A549 (cell line): ENCODE measurements at regions not wholly inside any gene's neighbourhood (a gene's known extent, or its start where the extent isn't known, plus 50 kb on each side); places are given as distances from the start of the nearest gene placed in this dataset.
A peak's percentile ranks its signal among the peaks of the same experiment; 100 is the strongest.
"Not testable (repeated sequence)": the region's sequence is repeated elsewhere in the genome, so short reads cannot be mapped to it uniquely, and the experiment has no call there.

ENCODE experiments used
- ATAC-seq, 2 experiments: fragments of 200-7000 bp in 1 of 2; fragments of >200 bp in 1 of 2; cut with Nextera tagmentation in 1 of 2; cut with Tn5 transposase in 1 of 2; 3 replicates each; pipeline versions ENCODE4 v1.8.0 to v1.9.1; 2018 to 2020; ENCODE audit warnings: mild to moderate bottlenecking in 1 of 2, moderate library complexity in 1 of 2
- CTCF ChIA-PET: fragments of 300-600 bp; sonication (Branson Sonifier 250); formaldehyde crosslinking; extraction: SDS; loops from one replicate; lab custom pipeline; 2021; ENCODE audit warnings: antibody characterized with exemption, inconsistent platforms; lab: Yijun Ruan, JAX
- POLR2A ChIA-PET: fragments of 350-600 bp; formaldehyde crosslinking; extraction: SDS; loops from one replicate; lab custom pipeline; 2021; ENCODE audit warnings: antibody characterized with exemption, inconsistent platforms; lab: Yijun Ruan, JAX
- DNase-seq, 2 experiments: peaks; one replicate each; pipeline versions ENCODE4 v3.0.0 to v3.0.0-alpha.2; 2011 to 2016; ENCODE audit warnings: low read depth in 1 of 2, low spot score in 1 of 2
- FAIRE-seq: peaks from 2 replicates; lab custom pipeline; 2011; peaks lifted over from hg19 to GRCh38; lab: Jason Lieb, UNC
- H3K27ac ChIP-seq, 2 experiments: fragments of >200 bp; sonication (Bioruptor Twin); formaldehyde crosslinking; 3 replicates each; pipeline ENCODE4 v1.5.1; 2016 to 2017
- H3K4me1 ChIP-seq: fragments of >200 bp; sonication (Bioruptor Twin); formaldehyde crosslinking; 3 replicates; pipeline ENCODE4 v1.6.1; 2016
- H3K4me2 ChIP-seq: fragments of >200 bp; sonication (Bioruptor Twin); formaldehyde crosslinking; 3 replicates; pipeline ENCODE4 v1.6.1; 2016
- H3K4me3 ChIP-seq: fragments of >200 bp; sonication (Bioruptor Twin); formaldehyde crosslinking; 3 replicates; pipeline ENCODE4 v1.5.1; 2016
- H3K9me3 ChIP-seq: fragments of >200 bp; sonication (Bioruptor Twin); formaldehyde crosslinking; 3 replicates; pipeline ENCODE4 v1.6.1; 2016
- BHLHE40 ChIP-seq: IDR thresholded peaks from 2 replicates; pipeline ENCODE4 v1.6.1; 2012; ENCODE audit warnings: low read depth, low read length, inconsistent platforms
- CHD2 ChIP-seq: fragments of 150-350 bp; IDR thresholded peaks from 2 replicates; pipeline ENCODE4 v1.6.1; 2014; ENCODE audit warnings: low read length; ENCODE audit not compliant: partially characterized antibody
- EP300 ChIP-seq, 2 experiments: fragments of >200 bp; sonication (Bioruptor Twin); formaldehyde crosslinking; IDR thresholded peaks; 2 replicates in 1 of 2; 3 replicates in 1 of 2; pipeline ENCODE4 v1.6.1; 2016 to 2017
- ESRRA ChIP-seq: fragments of 150-350 bp; IDR thresholded peaks from 2 replicates; pipeline ENCODE4 v1.6.1; 2014; ENCODE audit warnings: mild to moderate bottlenecking, low read length, borderline replicate concordance
- FOSB ChIP-seq: fragments of 250-450 bp; sonication (Bioruptor Pico); IDR thresholded peaks from 2 replicates; pipeline ENCODE4 v1.5.0; 2020; ENCODE audit warnings: mild to moderate bottlenecking, moderate library complexity
- GATA3 ChIP-seq: IDR thresholded peaks from 2 replicates; pipeline ENCODE4 v1.6.1; 2012; ENCODE audit warnings: borderline replicate concordance
- HEYL ChIP-seq: fragments of 250-450 bp; sonication (Bioruptor Pico); IDR thresholded peaks from 2 replicates; pipeline ENCODE4 v1.8.0; 2021; ENCODE audit warnings: mild to moderate bottlenecking, moderate library complexity
- HOXB13 ChIP-seq: fragments of 250-450 bp; sonication (Bioruptor Pico); IDR thresholded peaks from 2 replicates; pipeline ENCODE4 v1.5.0; 2020; ENCODE audit warnings: low read depth, mild to moderate bottlenecking, moderate library complexity
- KDM1A ChIP-seq: fragments of 200-600 bp; sonication (generic); IDR thresholded peaks from 2 replicates; pipeline ENCODE4 v1.6.1; 2016; ENCODE audit warnings: low read depth, mild to moderate bottlenecking
- KDM5A ChIP-seq: fragments of 200-600 bp; sonication (generic); IDR thresholded peaks from 2 replicates; pipeline ENCODE4 v1.6.1; 2016; ENCODE audit warnings: antibody characterized with exemption, mild to moderate bottlenecking
- MAFK ChIP-seq: fragments of 450-650 bp; IDR thresholded peaks from 2 replicates; pipeline ENCODE4 v1.6.1; 2014; ENCODE audit not compliant: partially characterized antibody
- MAZ ChIP-seq: fragments of 150-350 bp; IDR thresholded peaks from 2 replicates; pipeline ENCODE4 v1.6.1; 2014; ENCODE audit warnings: antibody characterized with exemption, low read depth, low read length, borderline replicate concordance
- NFE2L2 ChIP-seq: fragments of 150-350 bp; conservative IDR thresholded peaks from 2 replicates; pipeline ENCODE4 v1.6.1; 2014; ENCODE audit warnings: low read length
- NR3C1 ChIP-seq: fragments of >200 bp; sonication (Bioruptor Twin); formaldehyde crosslinking; IDR thresholded peaks from 3 replicates; pipeline ENCODE4 v1.6.1; 2017
- POLR2A ChIP-seq: IDR thresholded peaks from 2 replicates; pipeline ENCODE4 v1.6.1; 2012; ENCODE audit warnings: mild to moderate bottlenecking, low read length
- RAD21 ChIP-seq, 2 experiments: fragments of >200 bp in 1 of 2; sonication (Bioruptor Twin) in 1 of 2; formaldehyde crosslinking in 1 of 2; IDR thresholded peaks in 1 of 2; conservative IDR thresholded peaks in 1 of 2; 2 replicates in 1 of 2; 3 replicates in 1 of 2; pipeline ENCODE4 v1.6.1; 2012 to 2018; ENCODE audit warnings: inconsistent platforms in 1 of 2
- RNF2 ChIP-seq: fragments of 200-600 bp; sonication (generic); IDR thresholded peaks from 2 replicates; pipeline ENCODE4 v1.6.1; 2016; ENCODE audit warnings: low read depth, mild to moderate bottlenecking, antibody characterized with exemption, moderate library complexity, borderline replicate concordance
- SMC3 ChIP-seq: fragments of >200 bp; sonication (Bioruptor Twin); formaldehyde crosslinking; IDR thresholded peaks from 3 replicates; pipeline ENCODE4 v1.6.1; 2018; ENCODE audit warnings: inconsistent platforms
- SREBF2 ChIP-seq: fragments of 450-650 bp; IDR thresholded peaks from 2 replicates; pipeline ENCODE4 v1.6.1; 2014; ENCODE audit warnings: mild to moderate bottlenecking, moderate library complexity
- TFCP2L1 ChIP-seq: fragments of 250-450 bp; sonication (Bioruptor Pico); IDR thresholded peaks from 2 replicates; pipeline ENCODE4 v1.5.0; 2021; ENCODE audit warnings: mild to moderate bottlenecking
- ZC3H11A ChIP-seq: fragments of 450-650 bp; IDR thresholded peaks from 2 replicates; pipeline ENCODE4 v1.6.1; 2014; ENCODE audit warnings: antibody characterized with exemption, mild to moderate bottlenecking
- ZFP36 ChIP-seq: fragments of 450-650 bp; IDR thresholded peaks from 2 replicates; pipeline ENCODE4 v1.6.1; 2014; ENCODE audit warnings: borderline replicate concordance; ENCODE audit not compliant: partially characterized antibody
- WGBS: methylation state at CpG from one replicate; pipeline ENCODE4 v1.1.6; 2017; ENCODE audit errors: missing lambda C conversion rate; 5-methylcytosine and 5-hydroxymethylcytosine counted together
- TF ChIP-seq, protein P1 (sequence below): fragments of >200 bp; sonication (Bioruptor Twin); formaldehyde crosslinking; IDR thresholded peaks from 2 replicates; pipeline ENCODE4 v1.6.1; 2016
- TF ChIP-seq, protein P2 (sequence below): fragments of 150-350 bp; IDR thresholded peaks from 2 replicates; pipeline ENCODE4 v1.6.1; 2014; ENCODE audit warnings: low read depth, mild to moderate bottlenecking, low read length
- TF ChIP-seq, protein P3 (sequence below): fragments of >200 bp; sonication (Bioruptor Twin); formaldehyde crosslinking; IDR thresholded peaks from 3 replicates; pipeline ENCODE4 v1.5.1; 2016
- TF ChIP-seq, protein P4 (sequence below): fragments of >200 bp; sonication (Bioruptor Twin); formaldehyde crosslinking; IDR thresholded peaks from 3 replicates; pipeline ENCODE4 v1.6.1; 2016

DNA sequence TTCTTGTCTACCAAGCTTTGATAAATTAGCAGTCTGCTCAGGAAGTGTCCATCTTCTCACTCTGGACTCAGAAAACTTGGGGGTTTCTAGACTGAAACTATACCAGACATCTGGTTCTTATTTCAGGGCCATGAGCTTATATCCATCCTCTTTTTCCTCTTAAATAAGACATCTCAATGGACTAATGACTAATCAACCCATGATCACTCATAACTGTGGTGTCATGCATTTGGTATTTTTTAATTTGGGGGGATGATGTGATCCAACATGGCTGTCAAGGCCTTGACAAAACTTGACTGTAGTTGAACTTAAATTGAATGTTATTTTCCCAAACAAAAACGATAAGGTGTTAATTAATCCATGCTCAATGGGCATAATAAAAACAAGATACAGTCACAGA lies 87.8 kb downstream of the GPRASP3 start:
- CTCF ChIA-PET = no interaction called here
- no peaks in the 10 kb centered on the region for H3K9me3 ChIP-seq
- WGBS = 46% methylated on average over 1 of the region's 1 CpG
- H3K4me2 ChIP-seq = no peak overlapping the region
- FAIRE-seq (no peak), DNase-seq (no peak), ATAC-seq (no peak)
- no peak overlapping the region for H3K27ac ChIP-seq
- TF ChIP-seq MAFK = no peak
- TF ChIP-seq CHD2 = no peak
- H3K4me3 ChIP-seq = no peak overlapping the region
- H3K4me1 ChIP-seq = no peaks in the 10 kb centered on the region
- POLR2A ChIA-PET = no interaction called here

DNA sequence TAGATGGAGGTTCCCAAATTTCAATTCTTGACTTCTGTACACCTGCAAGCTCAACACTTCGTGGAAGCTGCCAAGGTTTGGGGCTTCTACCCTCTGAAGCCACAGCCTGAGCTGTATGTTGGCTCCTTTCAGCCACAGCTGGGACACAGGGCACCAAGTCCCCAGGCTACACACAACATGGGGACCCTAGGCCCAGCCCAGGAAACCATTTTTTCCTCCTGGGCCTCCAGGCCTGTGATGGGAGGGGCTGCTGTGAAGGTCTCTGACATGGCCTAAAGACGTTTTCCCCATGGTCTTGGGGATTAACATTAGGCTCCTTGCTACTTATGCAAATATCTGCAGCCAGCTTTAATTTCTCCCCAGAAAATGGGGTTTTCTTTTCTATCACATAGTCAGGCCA lies 97.7 kb downstream of the GPRASP3 start:
- 41% methylated on average over 2 of the region's 2 CpGs for WGBS

DNA sequence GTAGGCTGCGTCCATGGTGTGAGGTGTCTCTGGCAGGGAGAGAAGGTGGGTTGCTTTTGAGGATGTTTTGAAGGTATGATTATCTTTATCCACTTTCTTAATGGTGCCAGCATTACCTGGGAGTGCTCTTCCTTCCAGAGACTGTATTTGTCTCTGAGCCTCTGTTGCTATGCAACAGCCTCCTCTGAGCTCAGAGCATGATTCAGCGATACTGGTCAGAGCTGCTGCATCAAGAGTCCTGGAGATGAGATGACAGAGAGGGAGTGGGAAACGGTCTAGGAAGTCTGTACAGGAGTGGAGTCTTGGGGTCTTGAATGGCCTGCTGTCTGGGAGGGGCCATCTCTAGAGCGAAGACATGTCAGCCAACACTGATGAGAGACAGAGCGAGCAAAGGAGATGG lies 104.4 kb upstream of the RAB40AL start:
- Histone ChIP-seq H3K27ac (peak overlapping the region; percentile 44 to 69; a peak in 5 of 6 replicates), H3K4me1 (peaks cover 14% of the 10 kb centered on the region), H3K9me3 (no peaks in the 10 kb centered on the region), H3K4me2 (peak overlapping the region; percentile 41; the same call in 2 of the 3 replicates), H3K4me3 (no peak overlapping the region)
- 63% methylated on average over 5 of the region's 5 CpGs for WGBS
- peak; percentile 33 to 81 for DNase-seq
- ChIA-PET POLR2A (no interaction called here), CTCF (interaction anchor here (0.6 to 2.2 kb wide), 4 partner anchors 12 to 118 kb away, joined by 3 to 6 read pairs (median 4); no protein-coding TSS in a partner anchor)
- ATAC-seq = peak; percentile 96 to 98
- TF ChIP-seq ZC3H11A (no peak), MAFK (peak; percentile 87)
- FAIRE-seq = peak; percentile 63

More for the DNA sequence above, 97.7 kb downstream of the GPRASP3 start:
- H3K4me3 ChIP-seq, H3K4me1 ChIP-seq, ATAC-seq, POLR2A ChIA-PET, H3K4me2 ChIP-seq, H3K9me3 ChIP-seq, H3K27ac ChIP-seq, CTCF ChIA-PET, DNase-seq, FAIRE-seq: not testable (repeated sequence)
- peak; percentile 92 for TF ChIP-seq ZFP36

DNA sequence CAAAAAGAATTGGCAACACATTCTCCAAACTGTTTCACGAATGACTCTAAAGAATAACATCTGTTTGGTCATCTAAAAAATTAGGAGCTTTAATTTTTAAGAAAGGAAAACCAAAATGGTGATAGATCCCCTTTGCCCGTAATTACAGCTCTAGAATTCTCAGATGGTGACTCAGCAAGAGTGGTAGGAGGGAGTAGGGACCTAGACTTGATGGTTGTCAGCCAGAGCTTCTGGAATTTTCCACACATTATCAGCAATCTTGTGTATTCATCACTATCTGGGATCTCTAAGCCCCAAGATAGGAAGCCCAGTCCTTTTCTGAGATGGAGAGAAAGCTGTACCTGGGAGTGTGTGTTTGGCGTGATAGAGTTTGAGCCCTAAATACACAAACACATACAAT lies 103.9 kb upstream of the RAB40AL start:
- POLR2A ChIA-PET = no interaction called here
- peak in 1 of 2 experiments; percentile 25 for DNase-seq

DNA sequence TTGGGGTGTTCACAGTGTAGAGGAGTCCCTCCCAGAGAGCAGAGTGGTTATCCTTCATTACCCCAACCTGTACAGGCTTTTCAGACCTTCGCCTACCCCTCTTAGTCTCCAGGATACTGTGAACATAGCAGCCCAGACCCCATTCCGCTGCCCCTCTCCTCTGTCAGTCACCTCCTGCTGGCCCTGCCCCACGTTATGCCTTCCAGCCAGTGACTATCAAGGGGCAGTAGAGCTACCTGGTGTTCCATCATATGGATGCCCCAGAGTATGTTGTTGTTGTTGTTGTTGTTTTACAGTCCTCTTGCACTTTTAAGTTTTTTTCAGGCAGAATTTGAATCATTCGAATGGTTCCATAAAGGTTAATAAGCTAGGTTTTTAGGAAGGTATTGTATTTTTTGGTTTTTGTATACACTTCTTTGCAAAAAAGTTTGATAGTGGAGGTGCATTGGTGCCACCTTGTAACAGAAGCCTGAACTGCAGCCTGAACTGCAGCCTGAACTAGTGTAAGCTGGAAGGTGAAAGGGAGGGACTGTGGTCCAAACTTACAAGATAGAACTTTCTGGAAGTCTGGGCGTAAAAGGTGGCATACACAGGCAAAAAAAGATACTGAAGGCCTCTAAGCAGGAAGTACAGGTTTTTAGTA lies 101.4 kb upstream of the RAB40AL start:
- DNase-seq = peak in 1 of 2 experiments; percentile 45

More for the DNA sequence above, 103.9 kb upstream of the RAB40AL start:
- H3K27ac ChIP-seq = peak overlapping the region; percentile 44 to 69; a peak in 5 of 6 replicates
- H3K9me3 ChIP-seq = no peaks in the 10 kb centered on the region
- 89% methylated on average over 3 of the region's 3 CpGs for whole genome bisulfite sequencing
- FAIRE-seq = no peak
- CTCF ChIA-PET = interaction anchor here (0.6 to 2.2 kb wide), 4 partner anchors 12 to 118 kb away, joined by 3 to 6 read pairs (median 4); no protein-coding TSS in a partner anchor
- peak in 1 of 2 experiments; percentile 37; a peak in 3 of 6 replicates for ATAC-seq
- no peak overlapping the region for H3K4me3 ChIP-seq
- TF ChIP-seq ESRRA = no peak
- TF ChIP-seq, protein P1, sequence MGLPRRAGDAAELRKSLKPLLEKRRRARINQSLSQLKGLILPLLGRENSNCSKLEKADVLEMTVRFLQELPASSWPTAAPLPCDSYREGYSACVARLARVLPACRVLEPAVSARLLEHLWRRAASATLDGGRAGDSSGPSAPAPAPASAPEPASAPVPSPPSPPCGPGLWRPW = no peak
- no peak for TF ChIP-seq SMC3
- no peak for TF ChIP-seq HEYL (CRISPR knock-in tag)
- TF ChIP-seq MAZ = no peak
- TF ChIP-seq KDM5A = no peak
- no peak for TF ChIP-seq SREBF2
- TF ChIP-seq, protein P2, sequence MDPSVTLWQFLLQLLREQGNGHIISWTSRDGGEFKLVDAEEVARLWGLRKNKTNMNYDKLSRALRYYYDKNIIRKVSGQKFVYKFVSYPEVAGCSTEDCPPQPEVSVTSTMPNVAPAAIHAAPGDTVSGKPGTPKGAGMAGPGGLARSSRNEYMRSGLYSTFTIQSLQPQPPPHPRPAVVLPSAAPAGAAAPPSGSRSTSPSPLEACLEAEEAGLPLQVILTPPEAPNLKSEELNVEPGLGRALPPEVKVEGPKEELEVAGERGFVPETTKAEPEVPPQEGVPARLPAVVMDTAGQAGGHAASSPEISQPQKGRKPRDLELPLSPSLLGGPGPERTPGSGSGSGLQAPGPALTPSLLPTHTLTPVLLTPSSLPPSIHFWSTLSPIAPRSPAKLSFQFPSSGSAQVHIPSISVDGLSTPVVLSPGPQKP = no peak
- no peak for TF ChIP-seq RNF2
- TF ChIP-seq ZC3H11A = no peak
- no peak for TF ChIP-seq POLR2A
- no peak for TF ChIP-seq HOXB13 (CRISPR knock-in tag)
- TF ChIP-seq NR3C1 = no peak
- TF ChIP-seq TFCP2L1 (CRISPR knock-in tag) = no peak
- H3K4me1 ChIP-seq = peaks cover 14% of the 10 kb centered on the region
- H3K4me2 ChIP-seq = peak overlapping the region; percentile 41; the same call in 2 of the 3 replicates

More for the DNA sequence above, 101.4 kb upstream of the RAB40AL start:
- Histone ChIP-seq H3K4me2 (no peak overlapping the region), H3K27ac (no peak overlapping the region), H3K4me1 (peaks cover 14% of the 10 kb centered on the region), H3K9me3 (no peaks in the 10 kb centered on the region), H3K4me3 (no peak overlapping the region)
- CTCF ChIA-PET = interaction anchor here (0.5 to 1.7 kb wide), 8 partner anchors 10 to 1417 kb away, joined by 3 to 8 read pairs (median 3); partner anchors contain the start of gene TMSB15A
- POLR2A ChIA-PET = no interaction called here
- ATAC-seq (peak; percentile 70 to 77; a peak in 5 of 6 replicates), FAIRE-seq (peak; percentile 51)
- WGBS = 56% methylated on average over 5 of the region's 5 CpGs
- TF ChIP-seq GATA3 (no peak), SMC3 (peak; percentile 36; the same call in 2 of the 3 replicates), KDM1A (no peak), RAD21 (conservative IDR thresholded peaks at IDR 0.05 in 1 of 2, IDR thresholded peaks at IDR 0.05 in 1 of 2) (peak; percentile 50 to 56), NFE2L2 (no peak), CHD2 (no peak), TFCP2L1 (CRISPR knock-in tag) (no peak), EP300 (IDR thresholded peaks at IDR 0.05) (no peak), FOSB (CRISPR knock-in tag) (no peak), BHLHE40 (no peak)
- TF ChIP-seq, protein P3, sequence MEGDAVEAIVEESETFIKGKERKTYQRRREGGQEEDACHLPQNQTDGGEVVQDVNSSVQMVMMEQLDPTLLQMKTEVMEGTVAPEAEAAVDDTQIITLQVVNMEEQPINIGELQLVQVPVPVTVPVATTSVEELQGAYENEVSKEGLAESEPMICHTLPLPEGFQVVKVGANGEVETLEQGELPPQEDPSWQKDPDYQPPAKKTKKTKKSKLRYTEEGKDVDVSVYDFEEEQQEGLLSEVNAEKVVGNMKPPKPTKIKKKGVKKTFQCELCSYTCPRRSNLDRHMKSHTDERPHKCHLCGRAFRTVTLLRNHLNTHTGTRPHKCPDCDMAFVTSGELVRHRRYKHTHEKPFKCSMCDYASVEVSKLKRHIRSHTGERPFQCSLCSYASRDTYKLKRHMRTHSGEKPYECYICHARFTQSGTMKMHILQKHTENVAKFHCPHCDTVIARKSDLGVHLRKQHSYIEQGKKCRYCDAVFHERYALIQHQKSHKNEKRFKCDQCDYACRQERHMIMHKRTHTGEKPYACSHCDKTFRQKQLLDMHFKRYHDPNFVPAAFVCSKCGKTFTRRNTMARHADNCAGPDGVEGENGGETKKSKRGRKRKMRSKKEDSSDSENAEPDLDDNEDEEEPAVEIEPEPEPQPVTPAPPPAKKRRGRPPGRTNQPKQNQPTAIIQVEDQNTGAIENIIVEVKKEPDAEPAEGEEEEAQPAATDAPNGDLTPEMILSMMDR = peak; percentile 49
- TF ChIP-seq, protein P4, sequence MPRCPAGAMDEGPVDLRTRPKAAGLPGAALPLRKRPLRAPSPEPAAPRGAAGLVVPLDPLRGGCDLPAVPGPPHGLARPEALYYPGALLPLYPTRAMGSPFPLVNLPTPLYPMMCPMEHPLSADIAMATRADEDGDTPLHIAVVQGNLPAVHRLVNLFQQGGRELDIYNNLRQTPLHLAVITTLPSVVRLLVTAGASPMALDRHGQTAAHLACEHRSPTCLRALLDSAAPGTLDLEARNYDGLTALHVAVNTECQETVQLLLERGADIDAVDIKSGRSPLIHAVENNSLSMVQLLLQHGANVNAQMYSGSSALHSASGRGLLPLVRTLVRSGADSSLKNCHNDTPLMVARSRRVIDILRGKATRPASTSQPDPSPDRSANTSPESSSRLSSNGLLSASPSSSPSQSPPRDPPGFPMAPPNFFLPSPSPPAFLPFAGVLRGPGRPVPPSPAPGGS = no peak
